Stomach (tissue), 8 donors: ENCODE measurements at regions not wholly inside any gene's neighbourhood (a gene's known extent, or its start where the extent isn't known, plus 50 kb on each side); places are given as distances from the start of the nearest gene placed in this dataset.

Experiments used
- DNase-seq, 2 donors: peaks; one replicate each; pipeline versions ENCODE4 v3.0.0 to v3.0.0-alpha.2; 2013 to 2019
- H3K27ac ChIP-seq, 5 donors: fragments of 200-600 bp in 4 of 5; sonication (generic) in 4 of 5; one replicate each; pipeline ENCODE4 v1.5.1; 2013 to 2019; ENCODE audit warnings: mild to moderate bottlenecking in 1 of 5, moderate library complexity in 1 of 5
- H3K27me3 ChIP-seq, 3 donors: fragments of 200-600 bp; sonication (generic); one replicate each; pipeline ENCODE4 v1.5.1; 2017 to 2019; ENCODE audit warnings: mixed run types in 1 of 3
- H3K36me3 ChIP-seq, 4 donors: fragments of 200-600 bp; sonication (generic); 1 replicate in 3 of 4; 2 replicates in 1 of 4; pipeline ENCODE4 v1.5.1; 2016 to 2019
- H3K4me1 ChIP-seq, 4 donors: fragments of 200-600 bp; sonication (generic); one replicate each; pipeline ENCODE4 v1.5.1; 2016 to 2019
- H3K4me3 ChIP-seq, 4 donors: fragments of 200-600 bp; sonication (generic) in 3 of 4; one replicate each; pipeline ENCODE4 v1.5.1; 2016 to 2019; ENCODE audit warnings: mild to moderate bottlenecking in 1 of 4
- H3K9me3 ChIP-seq, 4 donors: fragments of 200-600 bp; sonication (generic); one replicate each; pipeline ENCODE4 v1.5.1; 2016 to 2019
- EP300 ChIP-seq: sonication (generic); formaldehyde crosslinking; IDR thresholded peaks from one replicate; pipeline ENCODE4 v1.6.1; 2017; ENCODE audit warnings: antibody characterized with exemption
- POLR2A ChIP-seq, 4 donors: fragments of 450-650 bp; IDR thresholded peaks; one replicate each; pipeline ENCODE4 v1.6.1; 2016; ENCODE audit warnings: antibody characterized with exemption in 4 of 4, control low read depth in 2 of 4, mild to moderate bottlenecking in 1 of 4, moderate library complexity in 1 of 4
- POLR2AphosphoS5 ChIP-seq, 3 donors: sonication (generic); formaldehyde crosslinking; IDR thresholded peaks; one replicate each; pipeline ENCODE4 v1.6.1; 2016; ENCODE audit warnings: antibody characterized with exemption in 3 of 3
- WGBS, 5 donors: extraction: QIAGEN DNeasy Blood & Tissue Kit in 3 of 5; methylation state at CpG; one replicate each; pipeline versions ENCODE4 v1.1.5 to v1.1.7; 2013 to 2018; 5-methylcytosine and 5-hydroxymethylcytosine counted together
- intact Hi-C: fragments of 100-400 bp; cut with DNase I; formaldehyde crosslinking; loops from one replicate; pipeline ENCODE4 v1.15.1; 2023; ENCODE audit warnings: low total_unique reads
- TF ChIP-seq, protein P1 (sequence below), 7 experiments: fragments of 450-650 bp in 4 of 7; fragments of 200-600 bp in 3 of 7; sonication (generic) in 3 of 7; IDR thresholded peaks; one replicate each; pipeline ENCODE4 v1.5.1; 2016 to 2019; ENCODE audit warnings: antibody characterized with exemption in 7 of 7, control low read depth in 2 of 7, mild to moderate bottlenecking in 1 of 7
- donor health status: healthy with polysubstance abuse.
- donor health status: Bipolar disorder and iron deficiency.
- donor health status: healthy.

DNA sequence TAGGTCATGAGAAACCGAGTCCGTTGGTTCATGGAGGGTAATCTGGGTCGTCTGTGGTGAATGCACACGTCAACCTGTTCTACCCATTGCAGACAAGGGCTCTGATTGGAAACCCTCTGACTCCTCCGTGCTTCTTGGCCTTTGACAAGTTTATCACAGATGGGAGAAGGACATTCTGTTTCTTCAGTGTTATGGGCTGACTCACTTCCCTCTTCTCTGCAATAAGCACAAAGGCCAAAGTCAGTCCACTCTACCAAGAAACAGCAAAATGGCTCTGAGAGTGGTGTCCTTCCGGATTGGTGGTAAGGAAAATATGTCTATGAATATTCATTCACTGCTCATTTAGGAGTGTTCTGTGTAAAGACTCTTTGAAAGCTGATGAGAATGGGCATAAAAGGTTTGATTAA, 89.3 kb downstream of the FEM1C start:
- intact Hi-C loops = no loop called here
- Histone ChIP-seq H3K27ac (peak overlapping the region in 3 of 5 donors; percentile 8 to 30 (median 18)), H3K27me3 (no peaks in the 10 kb centered on the region), H3K9me3 (no peaks in the 10 kb centered on the region), H3K4me1 (peaks cover 21 to 81% (median 59%) of the 10 kb centered on the region in 4 donors), H3K36me3 (no peaks in the 10 kb centered on the region), H3K4me3 (no peak overlapping the region)
- no peak for DNase-seq
- 71 to 81% (median 74%) methylated on average over 6 of the region's 6 CpGs for WGBS, 5 donors
- no peak for TF ChIP-seq EP300
- TF ChIP-seq, protein P1, sequence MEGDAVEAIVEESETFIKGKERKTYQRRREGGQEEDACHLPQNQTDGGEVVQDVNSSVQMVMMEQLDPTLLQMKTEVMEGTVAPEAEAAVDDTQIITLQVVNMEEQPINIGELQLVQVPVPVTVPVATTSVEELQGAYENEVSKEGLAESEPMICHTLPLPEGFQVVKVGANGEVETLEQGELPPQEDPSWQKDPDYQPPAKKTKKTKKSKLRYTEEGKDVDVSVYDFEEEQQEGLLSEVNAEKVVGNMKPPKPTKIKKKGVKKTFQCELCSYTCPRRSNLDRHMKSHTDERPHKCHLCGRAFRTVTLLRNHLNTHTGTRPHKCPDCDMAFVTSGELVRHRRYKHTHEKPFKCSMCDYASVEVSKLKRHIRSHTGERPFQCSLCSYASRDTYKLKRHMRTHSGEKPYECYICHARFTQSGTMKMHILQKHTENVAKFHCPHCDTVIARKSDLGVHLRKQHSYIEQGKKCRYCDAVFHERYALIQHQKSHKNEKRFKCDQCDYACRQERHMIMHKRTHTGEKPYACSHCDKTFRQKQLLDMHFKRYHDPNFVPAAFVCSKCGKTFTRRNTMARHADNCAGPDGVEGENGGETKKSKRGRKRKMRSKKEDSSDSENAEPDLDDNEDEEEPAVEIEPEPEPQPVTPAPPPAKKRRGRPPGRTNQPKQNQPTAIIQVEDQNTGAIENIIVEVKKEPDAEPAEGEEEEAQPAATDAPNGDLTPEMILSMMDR (IDR thresholded peaks at IDR 0.05) = no peak
- TF ChIP-seq POLR2A (IDR thresholded peaks at IDR 0.05) = no peak
- peak in 1 of 3 donors; percentile 69 for TF ChIP-seq POLR2AphosphoS5 (IDR thresholded peaks at IDR 0.05)

DNA sequence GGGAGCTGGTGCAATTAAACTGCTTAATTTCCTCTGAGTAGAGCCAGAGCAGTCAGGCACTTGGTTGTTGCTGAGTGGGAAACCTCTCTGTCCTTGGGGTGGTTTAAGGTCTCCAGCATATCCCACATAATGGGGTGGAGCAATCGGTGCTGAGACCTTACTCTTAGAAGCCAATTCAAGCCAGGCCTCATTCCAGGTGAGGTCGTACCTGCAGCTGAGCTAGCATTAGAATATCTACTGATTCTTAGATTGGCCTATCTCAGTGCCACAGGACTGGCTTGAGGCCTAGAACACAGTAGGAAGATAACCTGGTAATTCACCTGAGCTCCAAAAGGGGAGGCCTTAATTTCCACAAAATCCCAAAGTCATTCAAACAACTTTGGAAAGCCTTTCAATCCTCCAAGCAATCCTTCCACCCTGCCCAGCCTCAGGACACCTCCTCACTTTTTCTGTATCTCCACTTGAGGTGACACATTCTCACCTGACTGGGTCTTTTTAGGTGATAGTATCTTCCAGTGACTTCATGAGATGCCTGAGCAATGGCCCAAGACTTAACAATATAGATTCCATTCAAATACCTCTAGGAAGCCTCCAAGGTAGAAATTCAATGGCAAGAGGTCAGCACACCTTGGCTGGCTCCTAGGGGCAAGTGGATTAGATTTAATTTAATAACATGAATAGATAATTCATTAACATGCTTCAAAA, 91.0 kb downstream of the FEM1C start:
- Histone ChIP-seq H3K36me3 (no peaks in the 10 kb centered on the region), H3K27me3 (no peaks in the 10 kb centered on the region), H3K4me1 (peaks cover 21 to 79% (median 53%) of the 10 kb centered on the region in 4 donors), H3K9me3 (no peaks in the 10 kb centered on the region), H3K27ac (peak overlapping the region; percentile 34 to 68 (median 66)), H3K4me3 (no peak overlapping the region)
- peak in 1 of 3 donors; percentile 60 for TF ChIP-seq POLR2AphosphoS5 (IDR thresholded peaks at IDR 0.05)
- TF ChIP-seq, protein P1 (IDR thresholded peaks at IDR 0.05) = no peak
- peak in 1 of 2 donors; percentile 75 for DNase-seq
- 26 to 77% (median 39%) methylated on average over 2 of the region's 2 CpGs for WGBS, 5 donors
- intact Hi-C loops = no loop called here

DNA sequence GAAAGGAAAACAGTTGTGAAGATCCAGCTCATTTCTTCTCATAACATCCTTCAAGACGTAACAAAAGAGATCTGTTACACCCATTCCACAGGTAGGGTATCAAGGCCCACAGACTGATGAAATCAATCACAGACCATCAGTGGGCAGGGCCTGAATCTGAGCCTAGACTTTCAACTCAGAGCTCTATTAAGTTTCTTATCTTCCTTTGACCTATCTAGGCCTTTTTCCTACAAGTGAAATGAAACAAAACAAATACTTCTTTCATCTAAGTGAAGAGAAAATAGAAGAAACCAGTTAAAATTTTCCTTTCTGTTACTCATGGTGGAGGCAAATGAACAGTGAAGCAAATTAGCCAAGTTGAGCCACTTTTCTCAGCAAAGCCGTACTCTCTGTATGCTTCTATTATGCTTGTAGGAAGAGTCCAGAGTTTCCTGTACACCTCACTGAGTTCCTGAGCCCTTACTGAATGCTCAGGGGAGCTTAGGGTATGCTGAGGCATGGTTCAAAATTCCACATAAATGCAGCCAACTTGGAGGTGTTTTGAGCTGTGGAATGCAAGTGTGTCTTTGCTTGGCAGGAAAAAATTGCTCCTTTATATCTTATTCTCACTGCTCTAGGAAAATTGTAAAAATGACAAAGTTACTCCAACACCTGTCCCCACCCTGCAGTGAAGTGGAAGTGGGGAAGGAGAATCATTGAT, 91.9 kb downstream of the FEM1C start:
- Histone ChIP-seq H3K9me3 (no peaks in the 10 kb centered on the region), H3K27me3 (no peaks in the 10 kb centered on the region), H3K4me1 (peaks cover 12 to 70% (median 49%) of the 10 kb centered on the region in 4 donors), H3K36me3 (no peaks in the 10 kb centered on the region), H3K4me3 (no peak overlapping the region), H3K27ac (peak overlapping the region; percentile 44 to 68 (median 66))
- 50 to 72% (median 59%) methylated on average over 2 of the region's 2 CpGs for WGBS, 5 donors
- intact Hi-C loops = no loop called here
- TF ChIP-seq, protein P1 (IDR thresholded peaks at IDR 0.05) = no peak
- no peak for TF ChIP-seq POLR2AphosphoS5 (IDR thresholded peaks at IDR 0.05)
- no peak for TF ChIP-seq EP300
- no peak for TF ChIP-seq POLR2A (IDR thresholded peaks at IDR 0.05)
- no peak for DNase-seq

DNA sequence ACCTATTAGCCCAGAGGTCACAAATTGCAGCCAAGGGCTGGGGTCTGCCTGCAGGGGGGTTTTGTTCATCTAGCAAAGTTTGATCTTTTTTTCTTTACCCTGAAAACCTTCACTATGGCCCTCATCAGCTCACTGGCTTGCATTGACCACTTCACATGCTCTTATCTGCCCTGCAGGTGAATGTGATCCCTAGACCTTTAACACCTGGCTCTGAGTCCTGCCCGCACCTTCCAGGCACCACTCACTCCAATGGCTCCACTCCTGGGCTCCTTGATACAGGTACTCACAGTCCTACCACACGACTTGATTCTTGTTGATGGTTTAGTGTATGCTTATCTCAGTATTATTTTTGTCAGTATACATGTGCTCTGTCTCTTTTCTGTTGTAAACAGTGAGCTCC, 92.5 kb downstream of the FEM1C start:
- 31 to 55% (median 42%) methylated on average over 2 of the region's 2 CpGs for WGBS, 5 donors
- intact Hi-C loops = no loop called here
- no peaks in the 10 kb centered on the region for H3K27me3 ChIP-seq
- H3K4me3 ChIP-seq = no peak overlapping the region
- no peaks in the 10 kb centered on the region for H3K36me3 ChIP-seq
- TF ChIP-seq POLR2A (IDR thresholded peaks at IDR 0.05) (no peak), POLR2AphosphoS5 (IDR thresholded peaks at IDR 0.05) (no peak), EP300 (no peak)
- TF ChIP-seq, protein P1 (IDR thresholded peaks at IDR 0.05) = no peak
- H3K4me1 ChIP-seq = peaks cover 11 to 64% (median 46%) of the 10 kb centered on the region in 4 donors
- DNase-seq = no peak
- no peaks in the 10 kb centered on the region for H3K9me3 ChIP-seq
- H3K27ac ChIP-seq = peak overlapping the region; percentile 21 to 68 (median 66)
